ENCODE measurements at regions not wholly inside any gene's neighbourhood (a gene's known extent, or its start where the extent isn't known, plus 50 kb on each side); places are given as distances from the start of the nearest gene placed in this dataset.

DNA sequence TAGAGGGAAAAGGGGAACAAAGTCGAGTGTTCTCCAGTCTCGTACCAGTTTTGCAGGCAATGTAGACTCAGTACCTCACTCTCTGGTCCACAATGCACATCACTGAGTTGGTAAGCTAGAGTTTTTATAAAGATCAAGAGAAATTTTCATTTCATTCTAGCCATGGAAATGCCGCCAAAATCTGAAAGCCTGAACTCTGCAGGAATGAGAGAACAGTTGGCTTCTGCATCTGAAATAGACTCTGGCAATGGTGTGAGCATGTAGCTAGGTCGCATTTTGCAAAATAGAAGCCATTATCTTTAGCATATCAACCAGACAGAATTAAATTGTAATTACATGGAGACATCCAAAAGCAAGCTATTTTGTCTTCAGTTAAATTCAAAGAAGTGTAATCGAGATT lies 381.0 kb downstream of the NOVA1 start:
- TF ChIP-seq, protein P1, sequence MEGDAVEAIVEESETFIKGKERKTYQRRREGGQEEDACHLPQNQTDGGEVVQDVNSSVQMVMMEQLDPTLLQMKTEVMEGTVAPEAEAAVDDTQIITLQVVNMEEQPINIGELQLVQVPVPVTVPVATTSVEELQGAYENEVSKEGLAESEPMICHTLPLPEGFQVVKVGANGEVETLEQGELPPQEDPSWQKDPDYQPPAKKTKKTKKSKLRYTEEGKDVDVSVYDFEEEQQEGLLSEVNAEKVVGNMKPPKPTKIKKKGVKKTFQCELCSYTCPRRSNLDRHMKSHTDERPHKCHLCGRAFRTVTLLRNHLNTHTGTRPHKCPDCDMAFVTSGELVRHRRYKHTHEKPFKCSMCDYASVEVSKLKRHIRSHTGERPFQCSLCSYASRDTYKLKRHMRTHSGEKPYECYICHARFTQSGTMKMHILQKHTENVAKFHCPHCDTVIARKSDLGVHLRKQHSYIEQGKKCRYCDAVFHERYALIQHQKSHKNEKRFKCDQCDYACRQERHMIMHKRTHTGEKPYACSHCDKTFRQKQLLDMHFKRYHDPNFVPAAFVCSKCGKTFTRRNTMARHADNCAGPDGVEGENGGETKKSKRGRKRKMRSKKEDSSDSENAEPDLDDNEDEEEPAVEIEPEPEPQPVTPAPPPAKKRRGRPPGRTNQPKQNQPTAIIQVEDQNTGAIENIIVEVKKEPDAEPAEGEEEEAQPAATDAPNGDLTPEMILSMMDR (IDR thresholded peaks at IDR 0.05; ENCODE audit: control extremely low read depth, extremely low read depth, low read depth, missing control alignments): no peak
- ChIA-PET CTCF (no interaction called here), POLR2A (no interaction called here)
- DNase-seq (ENCODE audit: extremely low spot score): no peak

DNA sequence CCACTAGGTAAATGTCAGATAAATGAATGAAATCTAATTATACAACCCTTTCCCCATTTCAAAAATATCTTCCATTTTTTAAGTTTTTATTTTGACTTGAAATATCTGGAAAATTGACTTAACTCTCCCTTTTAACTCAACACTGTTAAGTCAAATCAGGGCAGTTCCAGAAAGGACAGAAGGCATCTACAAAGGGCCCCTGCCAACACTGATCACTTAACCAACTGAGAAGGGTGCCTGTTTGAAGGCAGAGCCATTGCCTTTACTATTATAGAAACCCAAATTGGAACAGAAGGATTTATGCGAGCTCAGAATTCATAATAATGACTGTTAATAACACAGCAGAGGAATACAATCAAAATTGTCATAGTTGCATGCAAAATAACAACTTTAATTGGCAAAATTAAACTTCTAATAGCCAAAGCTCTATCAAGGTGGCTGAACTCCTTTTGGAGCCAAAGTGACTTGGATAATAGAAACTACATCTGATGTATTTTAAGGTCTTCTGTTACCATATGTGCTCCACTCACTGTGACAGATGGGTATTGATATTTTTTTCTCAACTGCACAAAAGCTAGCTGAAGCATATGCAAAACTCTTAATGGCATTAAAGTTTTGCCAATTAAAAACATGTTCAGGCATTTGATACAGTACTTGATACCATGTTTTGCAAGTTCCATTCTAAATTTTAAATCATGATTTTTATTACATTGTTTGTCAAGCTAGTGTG lies 383.8 kb downstream of the NOVA1 start:
- TF ChIP-seq, protein P1 (IDR thresholded peaks at IDR 0.05; ENCODE audit: control extremely low read depth, extremely low read depth, low read depth, missing control alignments): no peak
- DNase-seq (ENCODE audit: extremely low spot score): no peak
- ChIA-PET CTCF (no interaction called here), POLR2A (no interaction called here)

DNA sequence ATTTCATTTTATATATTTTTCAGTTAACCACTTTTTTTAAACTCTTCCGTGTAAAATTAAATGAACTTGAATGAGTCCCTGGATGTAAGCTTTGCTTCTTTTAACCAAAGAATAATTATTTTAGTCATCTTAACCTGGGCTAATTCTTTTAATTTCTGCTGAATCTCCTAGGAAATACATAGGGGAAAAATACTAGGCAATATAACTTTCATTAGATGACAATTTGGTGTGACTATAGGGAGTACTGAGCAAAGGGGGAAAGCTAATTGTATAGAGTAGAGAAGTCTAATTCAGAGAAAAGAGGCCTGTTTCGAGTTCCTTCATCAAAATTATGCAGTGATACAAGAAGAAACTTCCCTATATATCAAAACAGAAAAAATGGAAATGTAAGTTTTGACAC lies 388.1 kb downstream of the NOVA1 start:
- no peak for DNase-seq (ENCODE audit: extremely low spot score)
- POLR2A ChIA-PET: no interaction called here
- CTCF ChIA-PET: no interaction called here
- TF ChIP-seq, protein P1 (IDR thresholded peaks at IDR 0.05; ENCODE audit: control extremely low read depth, extremely low read depth, low read depth, missing control alignments): no peak

DNA sequence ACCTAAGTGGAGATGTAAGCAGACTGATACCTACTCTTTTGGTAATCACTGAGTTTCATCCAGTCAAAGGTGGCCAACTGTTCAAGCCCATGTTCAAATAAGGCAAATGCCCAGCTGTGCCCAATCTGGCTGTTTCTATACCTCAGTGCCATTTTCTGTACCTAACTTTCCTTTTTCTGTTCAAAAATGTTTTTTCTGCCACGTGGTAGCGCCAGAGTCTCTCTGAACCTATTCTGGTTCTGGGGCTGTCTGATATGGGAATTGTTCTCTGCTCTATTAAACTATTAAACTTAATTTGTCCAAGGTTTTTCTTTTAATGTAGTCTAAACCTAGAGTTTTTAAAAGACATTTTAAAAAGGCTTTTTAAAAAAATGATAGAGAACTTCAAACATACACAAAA lies 391.2 kb downstream of the NOVA1 start:
- CTCF ChIA-PET: no interaction called here
- POLR2A ChIA-PET: no interaction called here
- TF ChIP-seq, protein P1 (IDR thresholded peaks at IDR 0.05; ENCODE audit: control extremely low read depth, extremely low read depth, low read depth, missing control alignments): no peak
- no peak for DNase-seq (ENCODE audit: extremely low spot score)

DNA sequence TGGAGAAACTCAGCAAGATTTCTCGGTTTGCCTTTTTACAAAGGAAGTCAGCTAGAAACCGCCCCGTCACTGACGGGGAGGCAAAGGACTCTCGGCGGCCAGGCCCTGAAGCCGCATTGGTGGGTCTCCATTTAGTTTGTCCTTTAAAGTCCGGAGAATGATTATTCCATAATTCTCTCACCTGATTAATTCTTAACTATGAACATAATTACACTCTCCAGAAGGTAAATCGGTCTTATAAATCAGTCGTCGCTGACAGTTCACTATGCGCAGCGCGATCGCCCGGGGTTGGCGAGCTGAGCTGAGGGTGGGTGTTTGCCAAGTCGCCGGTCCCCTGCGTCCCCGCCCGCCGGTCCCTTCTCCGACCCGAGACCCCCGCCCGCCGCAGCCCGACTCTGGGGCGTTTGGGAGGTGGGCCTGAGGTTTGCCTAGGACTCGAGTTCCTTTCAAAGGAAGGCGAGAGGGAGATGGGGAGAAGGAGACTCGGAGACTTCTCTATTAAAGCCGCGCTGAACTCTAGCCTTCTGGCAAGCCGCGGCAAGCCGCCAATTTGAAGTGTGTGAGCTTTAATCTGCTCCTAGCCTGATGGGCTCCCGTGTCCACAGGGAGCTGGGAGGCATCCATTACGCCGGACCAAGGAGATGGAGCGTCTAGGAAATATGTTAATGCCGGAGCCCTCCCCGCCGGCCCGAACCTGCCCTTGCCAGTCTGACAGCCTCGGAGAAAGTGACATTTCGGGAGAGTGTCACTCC lies 392.9 kb downstream of the NOVA1 start:
- DNase-seq (ENCODE audit: extremely low spot score): no peak
- ChIA-PET POLR2A (no interaction called here), CTCF (interaction anchor here (1.2 kb wide), 1 partner anchor 13 kb away, joined by 3 read pairs; no protein-coding TSS in a partner anchor)
- TF ChIP-seq, protein P1 (IDR thresholded peaks at IDR 0.05; ENCODE audit: control extremely low read depth, extremely low read depth, low read depth, missing control alignments): no peak

DNA sequence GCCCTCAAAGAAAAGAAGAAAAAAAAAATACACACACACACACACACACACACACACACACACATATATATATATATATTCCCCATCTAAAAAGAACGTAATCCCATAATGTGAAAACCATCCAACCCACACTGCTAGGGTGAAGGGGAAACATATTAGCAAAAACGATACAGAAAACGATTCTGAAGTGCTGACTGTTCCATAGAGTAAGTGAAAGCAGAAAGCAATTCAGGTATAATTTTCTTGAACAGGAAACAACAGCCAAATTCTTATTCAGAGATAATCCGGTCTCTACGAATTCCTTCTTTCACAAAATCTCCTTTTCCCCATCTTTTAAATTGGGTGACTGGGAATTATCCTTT lies 393.5 kb downstream of the NOVA1 start:
- no peak for DNase-seq (ENCODE audit: extremely low spot score)
- POLR2A ChIA-PET: no interaction called here

More for the DNA sequence above, 393.5 kb downstream of the NOVA1 start:
- TF ChIP-seq, protein P1 (IDR thresholded peaks at IDR 0.05; ENCODE audit: control extremely low read depth, extremely low read depth, low read depth, missing control alignments): no peak
- CTCF ChIA-PET: interaction anchor here (1.2 kb wide), 1 partner anchor 12 kb away, joined by 3 read pairs; no protein-coding TSS in a partner anchor
